NB4 (cell line): ENCODE measurements at regions not wholly inside any gene's neighbourhood (a gene's known extent, or its start where the extent isn't known, plus 50 kb on each side); places are given as distances from the start of the nearest gene placed in this dataset.

Experiments
- DNase-seq: peaks from one replicate; pipeline ENCODE4 v3.0.0; 2010; ENCODE audit warnings: low read depth
- H3K4me3 ChIP-seq: one replicate; pipeline ENCODE4 v1.5.1; 2011; ENCODE audit warnings: mild to moderate bottlenecking, low read depth, low read length, moderate library complexity
- CTCF ChIP-seq: IDR thresholded peaks from one replicate; pipeline ENCODE4 v1.5.1; 2012; ENCODE audit warnings: low read depth, low read length
- MAX ChIP-seq: IDR thresholded peaks from 2 replicates; pipeline ENCODE4 v1.6.1; 2011; ENCODE audit warnings: low read depth, low read length
- MYC ChIP-seq: IDR thresholded peaks from 2 replicates; pipeline ENCODE4 v1.6.1; 2011; ENCODE audit warnings: low read depth, low read length
- POLR2A ChIP-seq: IDR thresholded peaks from 2 replicates; pipeline ENCODE4 v1.6.1; 2011; ENCODE audit warnings: mild to moderate bottlenecking; ENCODE audit not compliant: insufficient read length; ENCODE audit errors: extremely low read depth

GRCh38 chr7:3194501-3195141 lies 106.4 kb upstream of the SDK1 start:
- no peak for DNase-seq
- no peak overlapping the region for H3K4me3 ChIP-seq
- TF ChIP-seq MAX (no peak), POLR2A (no peak), MYC (no peak), CTCF (no peak)

GRCh38 chr7:3195160-3195559 lies 105.9 kb upstream of the SDK1 start:
- no peak overlapping the region for H3K4me3 ChIP-seq
- DNase-seq = no peak
- no peak for TF ChIP-seq CTCF

GRCh38 chr7:3196629-3197400 lies 104.2 kb upstream of the SDK1 start:
- no peak for TF ChIP-seq CTCF
- TF ChIP-seq POLR2A = no peak
- TF ChIP-seq MYC = no peak
- TF ChIP-seq MAX = no peak
- H3K4me3 ChIP-seq = no peak overlapping the region
- DNase-seq = no peak

- no peak overlapping the region for H3K4me3 ChIP-seq
- no peak for DNase-seq
- no peak for TF ChIP-seq CTCF
- no peak for TF ChIP-seq MYC
- no peak for TF ChIP-seq POLR2A
- no peak for TF ChIP-seq MAX
Observed at GRCh38 chr7:3197567-3198213, 103.4 kb upstream of the SDK1 start.

GRCh38 chr7:3198316-3198715 lies 102.7 kb upstream of the SDK1 start:
- DNase-seq = no peak
- no peak overlapping the region for H3K4me3 ChIP-seq
- TF ChIP-seq MYC (no peak), POLR2A (no peak), MAX (no peak), CTCF (no peak)
